Sciatic nerve (tissue), 2 donors: ENCODE measurements at regions not wholly inside any gene's neighbourhood (a gene's known extent, or its start where the extent isn't known, plus 50 kb on each side); places are given as distances from the start of the nearest gene placed in this dataset.

ENCODE experiments used
- ATAC-seq: fragments of 200-7000 bp; cut with Tn5 transposase; one replicate; pipeline ENCODE4 v1.9.1; 2020; ENCODE audit warnings: mild to moderate bottlenecking, moderate library complexity
- DNase-seq: peaks from one replicate; pipeline ENCODE4 v3.0.0-alpha.2; 2020; ENCODE audit warnings: low spot score
- intact Hi-C: fragments of 100-400 bp; cut with DNase I; formaldehyde crosslinking; loops from one replicate; pipeline ENCODE4 v1.14.2; 2022
- donor health status: DM: no; HTN: no; CAD: no.
- donor health status: DM: no; HTN: no; CAD: no.

DNA sequence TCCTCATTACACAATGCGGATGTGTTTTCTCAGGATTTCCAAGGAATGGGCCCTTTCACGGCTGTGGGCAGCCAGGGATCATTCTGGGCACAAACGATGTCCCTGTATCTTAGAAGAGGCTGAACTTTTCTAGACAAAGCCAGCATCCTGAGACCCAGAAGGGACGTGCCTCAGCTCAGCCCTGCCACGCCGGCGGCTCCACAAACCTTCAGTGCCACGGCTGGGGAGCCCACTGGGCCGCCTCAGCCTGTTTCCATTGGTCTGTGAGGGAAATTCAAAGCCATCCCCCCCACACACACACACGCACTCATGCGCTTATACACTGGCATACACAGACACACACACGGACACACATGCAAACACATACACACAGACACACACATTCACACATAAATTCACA lies 344.9 kb upstream of the MKI67 start:
- intact Hi-C loops = no loop called here
- no peak for DNase-seq
- no peak for ATAC-seq

DNA sequence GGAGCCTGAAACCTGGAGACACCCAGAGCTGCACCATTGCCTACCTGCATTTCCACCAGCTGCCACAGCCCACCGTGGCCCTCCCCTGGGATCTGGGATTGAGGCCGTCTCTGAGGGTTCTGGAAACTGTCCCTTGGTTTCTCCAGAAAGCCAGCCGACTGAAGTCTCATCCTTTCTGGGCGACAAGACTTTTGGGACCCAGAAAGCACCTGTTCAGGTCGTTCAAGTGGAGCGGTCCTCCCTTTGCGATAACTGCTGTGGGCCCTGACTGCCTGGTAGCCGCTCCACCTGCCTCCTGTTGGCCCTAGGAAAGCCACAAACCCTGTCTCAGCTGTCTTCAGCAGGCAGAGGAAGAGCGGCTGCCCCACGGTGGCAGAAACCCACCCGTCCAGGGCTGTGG lies 346.0 kb upstream of the MKI67 start:
- DNase-seq (no peak), ATAC-seq (no peak)
- intact Hi-C loops = no loop called here

GRCh38 chr10:128473396-128473795 lies 347.2 kb upstream of the MKI67 start:
- ATAC-seq (no peak), DNase-seq (no peak)
- intact Hi-C loops = no loop called here

DNA sequence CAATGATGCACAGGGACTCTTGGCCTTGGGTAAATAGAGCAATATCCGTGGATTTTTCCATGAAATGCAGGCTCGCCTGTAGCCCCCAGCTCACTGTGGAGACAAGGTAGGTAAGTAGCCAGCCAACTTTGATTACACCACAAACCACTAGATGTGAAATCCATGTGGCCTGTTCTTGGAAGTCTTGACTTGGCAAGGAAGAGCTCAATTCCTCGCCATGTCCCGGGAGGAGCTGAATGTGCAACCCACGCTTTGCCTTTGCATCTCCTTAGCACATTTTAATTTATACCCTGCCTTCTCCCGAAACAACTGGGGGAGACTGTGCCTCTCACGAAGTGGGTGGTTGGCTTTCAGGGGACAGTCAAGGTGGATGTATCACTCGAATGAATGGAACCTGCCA lies 347.7 kb upstream of the MKI67 start:
- intact Hi-C loops = no loop called here
- ATAC-seq = no peak
- no peak for DNase-seq

DNA sequence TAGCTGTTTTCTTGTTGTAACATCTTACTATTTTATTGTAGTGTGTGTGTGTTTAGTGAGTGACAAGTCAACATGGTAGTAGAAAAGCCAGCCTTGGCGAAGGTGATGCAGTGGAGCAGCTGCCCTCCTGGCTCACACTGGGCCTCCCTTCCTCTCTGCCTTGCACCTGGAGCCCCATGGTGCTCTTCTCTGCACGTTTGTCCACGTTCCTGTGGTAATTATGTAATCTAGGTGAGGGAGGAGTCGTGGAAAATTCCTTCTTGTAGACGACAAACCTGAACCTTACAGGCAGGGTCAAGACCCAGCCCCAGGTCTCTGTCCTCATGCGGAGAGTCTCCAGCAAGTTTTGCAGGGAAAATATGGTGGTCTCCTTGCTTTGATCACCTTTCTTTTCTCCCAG lies 348.3 kb upstream of the MKI67 start:
- DNase-seq = no peak
- no peak for ATAC-seq
- intact Hi-C loops = no loop called here

- intact Hi-C loops = no loop called here
- no peak for DNase-seq
Observed at GRCh38 chr10:128475686-128476367, 349.6 kb upstream of the MKI67 start.

DNA sequence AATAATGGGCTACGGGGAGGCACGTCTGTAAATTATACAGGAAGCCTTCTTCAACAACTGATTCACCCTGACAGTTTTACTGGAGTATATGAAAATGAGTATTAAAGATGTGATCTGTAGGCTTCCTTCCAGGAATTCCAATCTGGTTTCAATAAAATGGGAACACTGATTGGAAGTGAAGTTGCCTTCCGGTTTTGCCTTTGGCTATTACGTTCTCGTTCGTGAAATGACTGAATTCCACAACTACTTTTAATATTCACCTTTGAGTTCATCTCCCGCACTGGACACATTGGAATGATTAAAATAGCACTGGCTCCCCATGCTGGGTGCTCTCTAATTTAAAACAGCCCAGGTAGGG lies 350.1 kb upstream of the MKI67 start:
- intact Hi-C loops = no loop called here
- no peak for DNase-seq
- ATAC-seq = no peak

More at GRCh38 chr10:128475686-128476367, 349.6 kb upstream of the MKI67 start:
- ATAC-seq = no peak

DNA sequence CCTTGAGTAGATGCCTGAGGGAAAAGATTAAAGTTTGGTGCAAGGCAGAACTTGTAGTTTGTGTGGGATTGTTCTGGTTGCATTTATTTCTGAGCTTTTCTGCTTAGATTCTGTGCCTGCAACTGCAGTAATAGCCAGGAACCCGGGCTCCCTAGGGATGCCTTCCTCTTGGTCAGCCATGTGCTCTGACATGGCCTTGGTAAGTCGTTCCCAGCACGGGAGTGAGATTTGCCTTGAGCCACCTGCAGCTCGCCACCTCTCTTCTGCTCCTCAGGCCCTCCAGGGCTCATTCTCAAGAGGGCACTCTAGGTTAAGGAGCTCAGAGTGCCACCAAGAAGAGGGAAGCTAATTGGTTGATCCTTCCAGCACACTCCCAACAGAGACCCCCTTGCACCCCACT lies 350.6 kb upstream of the MKI67 start:
- DNase-seq = no peak
- ATAC-seq = no peak
- intact Hi-C loops = no loop called here

DNA sequence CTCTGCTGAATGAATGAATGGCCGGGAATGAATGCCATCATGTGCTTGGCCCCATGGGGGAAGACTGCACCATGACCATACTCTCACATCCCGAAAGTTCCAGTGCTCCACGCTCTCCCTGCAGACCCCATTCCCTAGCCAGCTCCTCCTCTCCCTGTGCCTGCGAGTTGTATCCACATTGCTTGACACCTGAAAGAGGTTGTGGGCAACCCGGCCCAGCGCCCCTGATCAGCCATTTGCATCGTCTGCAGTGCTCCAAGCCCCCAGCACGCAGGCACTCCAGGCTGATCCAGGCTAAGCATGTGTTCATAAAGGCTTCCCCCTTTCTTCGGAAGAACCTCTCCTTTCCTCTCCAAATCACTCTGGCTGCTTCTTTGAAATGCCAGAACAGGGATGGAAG lies 354.4 kb upstream of the MKI67 start:
- intact Hi-C loops = no loop called here

DNA sequence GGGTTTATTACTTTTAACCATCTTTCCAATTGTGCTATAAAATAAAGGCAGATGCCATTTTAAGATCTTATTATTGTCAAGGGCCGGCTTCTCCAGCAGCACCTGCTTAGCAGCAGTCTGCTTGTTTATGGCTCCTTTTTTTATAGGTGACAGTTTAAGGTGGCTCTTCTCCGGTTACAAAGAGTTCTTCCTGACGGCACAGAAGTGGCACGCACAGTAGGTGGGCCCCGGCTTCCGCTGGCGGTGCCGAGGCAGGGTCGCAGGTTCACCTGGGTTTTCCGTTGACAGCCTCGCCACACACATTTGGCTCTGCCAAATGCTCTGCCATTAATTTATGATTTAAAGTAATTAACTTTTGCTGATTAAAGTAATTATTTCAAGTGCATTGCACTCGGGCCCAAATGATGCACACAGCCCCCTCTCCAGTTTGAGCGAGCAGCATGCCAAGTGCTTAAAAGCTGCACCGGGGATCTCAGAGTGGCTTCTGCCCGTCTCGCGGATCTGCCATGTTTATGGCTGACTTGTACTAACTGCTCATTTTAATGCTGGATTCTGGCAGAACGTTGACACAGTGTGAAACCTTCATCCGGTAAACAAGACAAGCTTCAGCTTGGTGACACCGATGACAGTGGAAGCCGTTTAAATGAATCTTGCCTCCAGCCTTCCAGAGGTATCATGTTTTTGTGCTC lies 355.1 kb upstream of the MKI67 start:
- DNase-seq (no peak), ATAC-seq (no peak)
- intact Hi-C loops = no loop called here

More for the DNA sequence above, 354.4 kb upstream of the MKI67 start:
- DNase-seq = no peak
- ATAC-seq = no peak

DNA sequence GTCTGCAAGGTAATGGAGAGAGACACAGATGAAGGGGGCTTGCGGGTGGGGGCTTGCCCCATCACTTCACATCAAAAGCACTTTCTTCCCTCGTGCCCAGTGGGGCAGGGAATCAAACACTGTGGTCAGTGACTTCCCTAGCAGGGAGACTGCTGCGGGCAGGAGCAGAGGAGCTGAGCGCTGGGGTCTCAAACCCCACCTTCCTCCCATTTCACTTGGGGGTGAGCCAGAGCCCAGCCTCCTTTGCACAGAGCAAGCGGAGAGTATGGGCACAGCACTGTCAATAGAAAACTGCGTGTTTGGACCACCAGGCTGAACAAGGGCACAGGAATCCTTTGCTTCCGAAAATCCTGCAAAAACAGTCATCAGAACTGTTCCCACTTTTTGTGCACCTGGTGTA lies 355.8 kb upstream of the MKI67 start:
- ATAC-seq (no peak), DNase-seq (no peak)
- intact Hi-C loops = no loop called here

DNA sequence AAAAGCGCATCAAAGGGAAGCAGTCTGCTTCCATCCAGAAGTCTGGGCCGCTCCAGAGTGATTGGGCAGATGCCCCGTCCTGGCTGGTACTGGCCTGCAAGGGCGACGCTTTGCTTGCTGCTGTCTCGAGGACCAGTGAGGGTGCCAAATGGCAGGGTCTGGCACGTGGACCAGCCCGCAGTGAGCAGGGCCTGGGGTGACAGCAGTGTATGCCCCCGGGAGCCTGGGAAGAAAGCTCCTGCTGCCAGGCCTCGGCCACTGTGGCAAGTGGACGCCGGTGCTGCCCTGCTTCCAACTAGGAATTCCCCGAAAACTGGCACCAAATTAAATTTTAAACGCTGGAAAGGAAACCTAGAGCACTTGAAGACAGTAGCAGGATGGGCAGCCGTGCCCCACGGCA lies 357.0 kb upstream of the MKI67 start:
- no peak for DNase-seq
- intact Hi-C loops = no loop called here
- ATAC-seq = no peak

DNA sequence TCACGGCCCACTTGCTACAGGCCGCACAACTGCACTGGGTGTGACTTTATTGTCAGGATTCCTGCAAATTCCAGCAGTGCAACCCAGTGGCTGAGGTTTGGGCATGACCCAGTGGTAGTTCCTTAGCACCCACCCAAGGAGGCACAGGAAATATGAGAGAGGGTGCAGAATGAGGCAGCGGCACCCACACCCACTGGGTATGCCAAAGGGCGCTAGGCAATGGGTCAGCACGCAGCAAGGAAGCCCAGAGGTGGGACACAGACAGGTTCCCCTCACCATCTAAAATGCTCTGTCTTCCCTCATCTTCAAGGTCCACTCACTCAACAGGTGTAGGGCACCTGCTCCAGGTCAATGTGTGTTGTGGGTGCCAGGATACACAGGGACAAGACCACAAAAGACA lies 357.8 kb upstream of the MKI67 start:
- no peak for DNase-seq
- intact Hi-C loops = no loop called here
- no peak for ATAC-seq

DNA sequence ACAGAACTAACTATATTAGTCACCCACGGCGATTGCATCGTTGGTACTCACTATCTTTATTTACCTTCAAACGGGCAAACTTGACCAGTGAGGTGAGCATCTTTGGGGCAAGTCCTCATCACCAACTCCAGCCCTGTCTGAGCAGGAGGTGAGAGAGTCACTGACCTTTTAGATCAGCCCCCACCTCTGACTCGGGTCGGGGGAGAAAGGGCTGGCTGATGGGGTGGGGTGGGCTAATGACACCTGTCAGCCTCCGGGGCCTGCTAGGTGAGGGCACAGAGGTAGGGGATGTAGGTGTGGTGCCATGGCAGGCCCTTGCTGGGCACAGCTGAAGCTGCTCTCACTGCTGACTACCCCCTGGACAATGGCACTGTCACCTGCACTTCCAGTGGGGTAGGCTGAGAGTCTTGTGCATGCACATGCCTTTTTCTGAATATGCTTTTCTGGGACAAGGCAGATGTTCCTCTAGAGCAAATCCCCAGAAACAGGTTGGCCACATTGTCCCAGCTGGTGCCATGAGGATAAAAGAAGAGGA lies 359.5 kb upstream of the MKI67 start:
- intact Hi-C loops = no loop called here
- DNase-seq = no peak
- ATAC-seq = no peak

- ATAC-seq (no peak), DNase-seq (no peak)
- intact Hi-C loops = no loop called here
Observed at GRCh38 chr10:128487517-128487916, 361.3 kb upstream of the MKI67 start.

DNA sequence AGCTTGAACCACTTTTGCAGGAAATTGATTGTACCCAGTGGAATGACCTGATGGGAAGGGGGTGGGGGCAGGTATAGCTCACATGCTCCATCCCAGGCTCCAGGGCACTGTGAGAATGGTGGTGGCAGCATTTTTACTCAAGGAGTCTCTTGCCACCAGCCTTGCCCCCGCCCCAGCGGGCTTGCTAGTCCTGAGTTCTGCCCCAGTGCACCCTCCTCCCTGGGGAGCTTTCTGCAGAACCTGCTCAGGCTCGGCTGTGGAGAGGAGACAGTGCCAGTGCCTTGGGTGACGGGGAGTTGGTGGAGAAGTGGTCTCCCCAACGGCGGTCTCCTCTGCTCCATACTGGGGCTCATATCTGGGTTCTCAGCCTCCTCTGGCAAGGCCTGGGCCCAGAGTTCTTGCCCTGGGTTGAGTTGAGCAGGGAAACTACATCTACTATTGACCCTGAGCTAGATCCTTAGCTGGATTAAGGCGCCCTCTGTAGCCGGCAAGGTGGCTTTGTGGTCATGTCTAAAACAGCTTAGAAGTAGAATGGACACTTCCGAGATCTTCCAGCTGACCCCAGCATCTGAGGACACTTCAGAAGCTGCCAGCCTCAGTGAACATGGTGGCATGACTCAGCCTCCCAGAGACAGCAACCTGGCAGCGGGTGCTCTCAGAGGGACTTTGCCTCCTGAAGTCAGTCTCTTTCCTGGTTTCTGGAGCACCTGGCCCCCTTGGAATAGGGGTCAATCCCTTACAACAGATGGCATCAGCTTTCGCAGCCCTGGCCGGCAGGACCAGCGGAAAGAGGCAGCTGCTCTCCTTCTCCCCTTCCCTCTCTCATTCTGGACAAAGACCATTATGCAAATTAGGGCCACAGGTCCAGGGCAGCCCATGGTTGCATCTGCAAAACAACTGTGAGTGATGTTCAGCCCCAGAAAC lies 363.4 kb upstream of the MKI67 start:
- intact Hi-C loops = no loop called here
- no peak for DNase-seq
- no peak for ATAC-seq

- DNase-seq (no peak), ATAC-seq (no peak)
- intact Hi-C loops = no loop called here
Observed at GRCh38 chr10:128491686-128492085, 365.5 kb upstream of the MKI67 start.

DNA sequence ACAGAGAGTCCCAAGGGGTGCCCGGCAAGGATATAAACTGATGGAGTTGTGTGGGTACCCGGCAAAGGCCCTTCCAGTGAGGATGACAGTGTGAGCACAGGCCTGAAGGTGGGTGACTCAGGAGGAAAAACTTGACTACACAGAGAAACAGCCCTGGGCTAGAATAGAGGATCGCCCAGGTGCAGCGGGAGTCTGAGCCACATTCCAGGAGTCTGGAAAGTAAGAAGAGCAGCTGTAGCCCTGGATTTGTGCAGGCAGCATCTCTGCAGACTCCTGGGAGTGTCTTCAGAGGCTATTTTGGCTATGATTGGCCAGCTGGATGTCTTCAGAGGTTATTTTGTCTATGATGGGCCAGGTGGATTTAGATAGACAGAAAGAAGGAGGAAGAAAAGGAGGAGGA lies 367.6 kb upstream of the MKI67 start:
- ATAC-seq (no peak), DNase-seq (no peak)
- intact Hi-C loops = no loop called here

DNA sequence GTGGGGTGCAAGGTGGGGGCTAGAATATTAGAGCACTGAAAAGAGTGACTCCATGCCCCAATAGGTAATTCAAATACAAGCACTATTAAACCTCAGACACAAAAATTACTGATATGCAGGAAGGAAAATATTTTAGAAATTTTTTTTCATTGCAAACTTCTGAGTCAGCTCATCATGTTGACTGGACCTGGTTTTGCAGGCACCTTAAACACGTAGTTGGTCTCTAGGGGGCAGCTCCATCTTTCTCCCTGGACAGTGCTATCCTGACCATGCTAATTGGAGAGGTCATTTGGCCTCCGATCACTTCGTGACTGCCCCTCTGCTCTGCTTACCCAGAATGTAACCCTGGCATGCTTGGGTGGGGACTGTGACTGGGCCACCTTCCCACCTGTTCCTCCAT lies 368.4 kb upstream of the MKI67 start:
- ATAC-seq = no peak
- intact Hi-C loops = no loop called here

More for the DNA sequence above, 368.4 kb upstream of the MKI67 start:
- DNase-seq = no peak
